ENCODE measurements at regions not wholly inside any gene's neighbourhood (a gene's known extent, or its start where the extent isn't known, plus 50 kb on each side); places are given as distances from the start of the nearest gene placed in this dataset. TPM values are rescaled to one million over a fixed set of nuclear protein-coding genes. Genes with fewer than 3 reads are reported as not detected.

GRCh38 chr6:139425780-139426179 is 51.3 kb upstream of the CITED2 start:
- no peak for TF ChIP-seq CTCF (conservative IDR thresholded peaks at IDR 0.05)
- WGBS, 2 experiments (ENCODE audit: insufficient coverage in 1 of 2, insufficient read length in 1 of 2) = 87% methylated on average over 2 of the region's 2 CpGs; no CpG with 5 or more reads in 1 of the 2 experiments
- no peaks in the 10 kb centered on the region for H3K9me3 ChIP-seq (ENCODE audit: control insufficient read depth, low read length)
- Mint-ChIP-seq H3K36me3 (ENCODE audit: low read depth) (no peaks in the 10 kb centered on the region), H3K4me3 (no peak overlapping the region), H3K27ac (no peak overlapping the region), H3K27me3 (ENCODE audit: insufficient read depth) (no peaks in the 10 kb centered on the region), H3K4me1 (peaks cover 17% of the 10 kb centered on the region), H3K9me3 (no peaks in the 10 kb centered on the region)
- no peak overlapping the region for H3K27ac ChIP-seq (ENCODE audit: low read depth, low read length)
- no peaks in the 10 kb centered on the region for H3K36me3 ChIP-seq (ENCODE audit: control insufficient read depth, insufficient read depth, low read length)
- no peaks in the 10 kb centered on the region for H3K4me1 ChIP-seq (ENCODE audit: control insufficient read depth, insufficient read depth, low read length)
- DNase-seq = no peak
- no peaks in the 10 kb centered on the region for H3K27me3 ChIP-seq (ENCODE audit: control insufficient read depth, insufficient read depth, low read length, poor library complexity, severe bottlenecking)
- no peak overlapping the region for H3K9ac ChIP-seq (ENCODE audit: extremely low read depth, low read length, poor library complexity, severe bottlenecking)
- no peak overlapping the region for H3K4me3 ChIP-seq (ENCODE audit: low read length)

GRCh38 chr6:139423971-139424667 is 49.7 kb upstream of the CITED2 start:
- no peaks in the 10 kb centered on the region for H3K36me3 ChIP-seq (ENCODE audit: control insufficient read depth, insufficient read depth, low read length)
- no peaks in the 10 kb centered on the region for H3K4me1 ChIP-seq (ENCODE audit: control insufficient read depth, insufficient read depth, low read length)
- WGBS, 2 experiments (ENCODE audit: insufficient coverage in 1 of 2, insufficient read length in 1 of 2) = 92 to 93% methylated on average over 11 to 12 of the region's 12 CpGs
- H3K4me3 ChIP-seq (ENCODE audit: low read length) = no peak overlapping the region
- no peaks in the 10 kb centered on the region for H3K9me3 ChIP-seq (ENCODE audit: control insufficient read depth, low read length)
- no peak overlapping the region for H3K27ac ChIP-seq (ENCODE audit: low read depth, low read length)
- no peak for TF ChIP-seq CTCF (conservative IDR thresholded peaks at IDR 0.05)
- no peak overlapping the region for H3K27ac Mint-ChIP-seq
- H3K27me3 ChIP-seq (ENCODE audit: control insufficient read depth, insufficient read depth, low read length, poor library complexity, severe bottlenecking) = no peaks in the 10 kb centered on the region
- no peaks in the 10 kb centered on the region for H3K27me3 Mint-ChIP-seq (ENCODE audit: insufficient read depth)
- H3K36me3 Mint-ChIP-seq (ENCODE audit: low read depth) = no peaks in the 10 kb centered on the region
- no peak overlapping the region for H3K4me3 Mint-ChIP-seq
- H3K9me3 Mint-ChIP-seq = no peaks in the 10 kb centered on the region
- DNase-seq = no peak
- no peak overlapping the region for H3K9ac ChIP-seq (ENCODE audit: extremely low read depth, low read length, poor library complexity, severe bottlenecking)
- peaks cover 11% of the 10 kb centered on the region for H3K4me1 Mint-ChIP-seq

Small RNA genes lying in the stretch of these regions (microRNA-seq; reads per million reads assigned to microRNA genes)
- not detected for gene MIR3668 (ENCODE audit: borderline microRNAs expressed)
- not detected for gene MIR4465 (ENCODE audit: borderline microRNAs expressed)

Measured in endodermal cell (in vitro differentiated cells).